ENCODE measurements at regions not wholly inside any gene's neighbourhood (a gene's known extent, or its start where the extent isn't known, plus 50 kb on each side); places are given as distances from the start of the nearest gene placed in this dataset.

DNA sequence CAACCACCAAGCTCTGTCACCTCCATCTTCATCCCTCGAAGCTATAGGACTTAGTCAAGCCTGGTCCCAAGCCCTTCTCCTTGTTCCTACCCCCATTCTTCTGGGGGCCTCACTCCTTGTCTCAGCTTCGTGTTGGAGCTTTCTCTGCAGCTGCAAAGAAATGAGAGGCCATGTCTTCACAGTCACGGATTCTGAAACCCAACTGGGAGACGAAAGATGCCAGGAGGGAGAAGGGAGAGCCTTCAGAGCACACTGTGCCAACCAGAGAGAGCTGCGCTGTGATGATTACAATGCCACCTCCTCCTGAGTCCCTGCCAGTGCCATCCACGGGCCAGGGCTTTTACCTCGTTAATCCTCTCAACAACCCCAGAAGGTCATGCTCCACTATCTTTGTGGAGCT lies 469.3 kb downstream of the TBC1D22A start:
- no peak for DNase-seq (ENCODE audit: low read depth)
- H3K4me3 ChIP-seq (ENCODE audit: low read length) = no peak overlapping the region

DNA sequence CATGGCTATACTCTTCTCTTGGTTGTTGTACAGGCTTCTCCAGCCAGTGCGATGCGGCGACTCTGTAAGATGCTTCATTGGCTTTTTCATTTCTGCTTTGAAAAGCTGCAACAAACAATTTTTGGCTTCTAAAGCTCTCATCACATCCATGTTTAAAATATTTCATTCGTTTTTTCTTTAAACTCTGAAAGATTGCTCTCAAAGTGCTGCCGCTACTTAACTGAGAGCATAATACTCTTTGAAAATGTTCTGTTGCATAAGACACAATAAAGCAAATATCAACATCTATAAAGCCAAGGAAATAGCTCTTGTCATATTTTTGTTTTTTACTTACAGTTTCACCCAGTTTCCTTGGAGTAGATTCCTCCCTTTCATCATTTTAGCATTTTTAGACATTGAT lies 468.3 kb downstream of the TBC1D22A start:
- no peak overlapping the region for H3K4me3 ChIP-seq (ENCODE audit: low read length)
- no peak for DNase-seq (ENCODE audit: low read depth)
- no peak for TF ChIP-seq CTCF (IDR thresholded peaks at IDR 0.05; ENCODE audit: insufficient read depth, low read depth, low read length, missing control alignments)

More for the DNA sequence above, 469.3 kb downstream of the TBC1D22A start:
- no peak for TF ChIP-seq CTCF (IDR thresholded peaks at IDR 0.05; ENCODE audit: insufficient read depth, low read depth, low read length, missing control alignments)

GRCh38 chr22:47230251-47230650 lies 467.8 kb downstream of the TBC1D22A start:
- TF ChIP-seq CTCF (IDR thresholded peaks at IDR 0.05; ENCODE audit: insufficient read depth, low read depth, low read length, missing control alignments) = no peak
- H3K4me3 ChIP-seq (ENCODE audit: low read length) = no peak overlapping the region
- no peak for DNase-seq (ENCODE audit: low read depth)

GRCh38 chr22:47228767-47229166 lies 466.3 kb downstream of the TBC1D22A start:
- no peak overlapping the region for H3K4me3 ChIP-seq (ENCODE audit: low read length)
- DNase-seq (ENCODE audit: low read depth) = no peak
- TF ChIP-seq CTCF (IDR thresholded peaks at IDR 0.05; ENCODE audit: insufficient read depth, low read depth, low read length, missing control alignments) = no peak

DNA sequence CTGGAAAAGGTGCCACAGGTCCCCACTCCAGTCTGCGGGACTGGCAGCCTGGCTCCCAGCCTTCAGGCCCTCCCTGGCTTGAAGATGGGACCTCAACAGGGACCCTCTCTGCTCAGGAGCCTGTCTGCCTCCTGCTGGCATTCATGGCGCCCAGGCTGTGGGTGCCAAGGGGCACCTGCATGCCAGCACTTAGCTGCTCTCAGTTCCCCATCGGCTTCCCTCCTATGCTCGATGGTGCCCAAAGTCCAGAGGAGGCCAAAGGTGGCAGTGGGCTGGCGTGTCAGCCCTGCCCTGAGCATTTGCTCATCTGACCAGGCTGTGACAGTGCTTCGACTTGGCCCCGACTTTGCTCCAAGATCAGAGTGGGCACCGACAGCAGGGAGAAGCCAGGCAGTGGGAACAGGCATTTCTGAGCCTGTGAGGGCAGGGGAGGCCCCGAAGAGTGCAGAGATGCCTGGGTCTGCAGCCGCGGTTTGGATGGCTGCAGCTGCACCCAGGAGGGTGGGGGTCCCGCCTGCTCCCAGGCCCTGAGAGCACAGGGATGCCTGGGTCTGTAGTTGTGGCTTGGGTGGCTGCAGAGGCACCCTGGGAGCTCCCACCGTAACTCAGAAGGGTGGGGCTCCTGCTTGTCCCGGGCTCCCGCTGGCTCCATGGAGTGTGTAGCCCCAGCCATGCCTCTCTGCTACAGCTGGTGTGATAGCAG lies 463.6 kb downstream of the TBC1D22A start:
- no peak for DNase-seq (ENCODE audit: low read depth)
- H3K4me3 ChIP-seq (ENCODE audit: low read length) = no peak overlapping the region
- TF ChIP-seq CTCF (IDR thresholded peaks at IDR 0.05; ENCODE audit: insufficient read depth, low read depth, low read length, missing control alignments) = no peak

DNA sequence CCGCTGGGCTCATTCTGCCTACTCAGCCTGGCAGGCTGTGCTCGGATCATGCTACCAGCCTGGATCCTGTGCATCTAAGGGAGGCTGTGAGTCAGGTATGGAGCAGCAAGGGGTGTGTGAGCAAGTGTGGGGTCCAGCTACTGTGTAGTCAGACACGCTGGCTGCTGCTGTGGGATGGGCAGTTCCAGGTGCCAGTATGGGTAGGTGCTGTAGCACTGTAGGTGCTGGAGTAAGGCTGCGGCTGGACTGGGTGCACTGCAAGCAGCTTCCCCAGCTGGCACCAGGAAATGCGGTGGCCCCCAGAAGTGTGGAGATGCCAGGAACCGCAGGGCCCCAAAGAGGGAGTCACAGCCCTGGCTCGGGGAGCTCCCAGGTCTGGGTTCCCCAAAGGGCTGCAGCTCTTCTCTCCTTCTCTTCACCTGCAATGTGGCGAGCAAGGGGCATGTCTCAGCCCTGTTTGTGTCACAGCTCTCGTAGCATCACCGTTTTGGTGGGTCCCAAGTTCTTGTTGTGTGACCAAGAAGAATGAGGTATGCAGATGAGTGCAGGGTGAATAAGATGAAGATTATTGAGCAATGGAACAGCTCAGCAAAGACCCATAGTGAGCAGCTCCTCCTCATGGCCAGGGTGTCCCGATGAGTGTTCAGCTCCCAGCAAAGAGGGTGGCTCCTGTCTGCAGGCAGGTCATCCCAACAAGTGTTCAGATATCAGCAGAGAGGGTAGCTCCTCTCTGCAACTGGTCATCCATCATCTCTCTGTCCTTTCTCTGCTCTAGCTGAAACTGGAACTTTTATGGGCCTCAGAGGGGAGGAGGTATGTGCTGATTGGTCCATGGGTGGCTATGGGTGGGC lies 462.9 kb downstream of the TBC1D22A start:
- TF ChIP-seq CTCF (IDR thresholded peaks at IDR 0.05; ENCODE audit: insufficient read depth, low read depth, low read length, missing control alignments) = no peak
- no peak for DNase-seq (ENCODE audit: low read depth)
- no peak overlapping the region for H3K4me3 ChIP-seq (ENCODE audit: low read length)

Measured in epithelial cell of esophagus (primary cell).